GM18507 (cell line): ENCODE measurements at regions not wholly inside any gene's neighbourhood (a gene's known extent, or its start where the extent isn't known, plus 50 kb on each side); places are given as distances from the start of the nearest gene placed in this dataset.

Experiments used
- DNase-seq: peaks from one replicate; pipeline ENCODE4 v3.0.0; 2011; ENCODE audit warnings: low read depth; ENCODE audit not compliant: insufficient read length; ENCODE audit errors: extremely low spot score
- FAIRE-seq: peaks from 2 replicates; lab custom pipeline; 2011; peaks lifted over from hg19 to GRCh38; lab: Jason Lieb, UNC

DNA sequence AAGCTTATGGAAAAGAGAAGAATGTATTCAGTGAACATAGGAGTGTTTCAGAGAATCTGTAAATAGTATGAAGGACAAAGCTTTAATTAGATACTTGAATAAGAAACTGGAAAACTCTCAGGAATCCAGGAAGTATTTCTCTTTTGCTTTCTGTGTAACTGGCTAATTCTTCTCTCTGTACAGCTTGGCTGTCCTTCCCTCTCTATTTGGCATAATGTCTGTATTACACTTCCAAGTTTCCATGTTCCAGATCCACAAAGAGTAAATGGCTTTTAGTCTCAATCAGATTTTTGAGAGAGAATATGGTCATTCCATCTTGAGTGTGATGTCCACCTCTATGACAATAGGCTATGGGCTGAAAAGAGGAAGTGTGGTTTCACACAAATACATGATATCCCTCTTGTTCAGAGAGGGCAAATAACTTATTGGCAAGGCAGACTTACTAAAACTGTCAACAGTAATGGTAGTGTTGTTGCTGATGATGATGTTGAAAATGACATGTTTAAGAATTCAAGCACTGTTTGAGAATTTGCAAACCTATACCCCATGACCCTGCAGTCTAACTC is 129.2 kb upstream of the ERBB4 start:
- FAIRE-seq (peak; percentile 24), DNase-seq (no peak)

DNA sequence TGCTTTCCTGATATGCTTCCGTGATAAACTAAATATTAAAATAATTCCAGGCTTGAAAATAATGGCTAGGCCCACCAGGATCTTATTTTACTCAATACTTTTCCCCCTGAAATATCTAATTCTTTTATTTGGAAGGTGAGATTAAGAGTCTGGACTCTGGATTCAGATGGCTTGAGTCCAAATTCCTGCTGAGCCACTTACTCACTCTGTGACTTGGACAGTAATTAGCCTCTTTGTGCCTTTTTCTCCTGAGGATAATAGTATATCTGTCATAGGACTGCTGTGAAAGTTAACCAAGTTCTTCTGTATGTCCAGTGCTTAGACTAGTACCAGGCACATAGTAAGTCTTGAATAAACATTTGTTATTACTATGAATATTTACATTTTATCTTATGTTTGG is 127.3 kb upstream of the ERBB4 start:
- DNase-seq, result no peak
- no peak for FAIRE-seq

DNA sequence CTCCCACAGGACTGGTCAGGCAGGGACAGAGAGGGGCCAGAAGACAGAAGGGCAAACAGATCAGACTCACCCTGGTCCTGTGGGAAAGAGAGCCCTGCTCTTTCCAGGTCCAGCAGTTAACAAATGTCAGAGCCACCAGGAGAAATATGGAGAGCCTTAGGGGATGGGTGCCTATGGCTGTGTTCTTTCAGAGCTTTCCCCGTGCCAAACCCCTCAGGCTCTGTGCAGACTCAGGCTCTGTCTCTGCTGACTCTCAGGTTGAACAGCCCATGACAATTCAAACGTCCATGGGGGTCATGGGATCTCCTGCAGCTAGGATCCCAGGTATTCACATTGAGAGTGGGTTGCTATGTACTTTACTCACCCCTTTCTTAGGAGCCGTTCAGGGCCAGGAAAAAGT is 120.8 kb upstream of the ERBB4 start:
- FAIRE-seq, result no peak
- no peak for DNase-seq

DNA sequence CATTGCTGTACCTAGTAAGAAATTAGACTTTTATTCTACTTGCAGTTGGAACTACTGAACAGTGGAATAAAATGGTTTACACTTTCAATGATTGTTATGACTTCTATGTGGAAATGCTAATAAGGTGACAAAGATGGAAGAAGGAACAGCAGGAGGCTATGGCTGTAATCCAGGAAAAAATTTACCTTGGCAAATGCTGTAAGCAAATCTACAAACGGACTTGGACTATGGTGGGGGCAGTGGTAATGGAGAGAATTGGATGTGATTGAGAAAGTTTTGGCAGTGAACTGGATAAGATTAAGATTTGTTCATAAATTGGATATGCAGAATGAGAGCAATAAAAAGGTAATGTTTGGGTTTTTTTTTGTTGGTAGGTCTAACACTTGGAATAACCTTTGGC is 111.0 kb upstream of the ERBB4 start:
- FAIRE-seq (no peak), DNase-seq (no peak)

DNA sequence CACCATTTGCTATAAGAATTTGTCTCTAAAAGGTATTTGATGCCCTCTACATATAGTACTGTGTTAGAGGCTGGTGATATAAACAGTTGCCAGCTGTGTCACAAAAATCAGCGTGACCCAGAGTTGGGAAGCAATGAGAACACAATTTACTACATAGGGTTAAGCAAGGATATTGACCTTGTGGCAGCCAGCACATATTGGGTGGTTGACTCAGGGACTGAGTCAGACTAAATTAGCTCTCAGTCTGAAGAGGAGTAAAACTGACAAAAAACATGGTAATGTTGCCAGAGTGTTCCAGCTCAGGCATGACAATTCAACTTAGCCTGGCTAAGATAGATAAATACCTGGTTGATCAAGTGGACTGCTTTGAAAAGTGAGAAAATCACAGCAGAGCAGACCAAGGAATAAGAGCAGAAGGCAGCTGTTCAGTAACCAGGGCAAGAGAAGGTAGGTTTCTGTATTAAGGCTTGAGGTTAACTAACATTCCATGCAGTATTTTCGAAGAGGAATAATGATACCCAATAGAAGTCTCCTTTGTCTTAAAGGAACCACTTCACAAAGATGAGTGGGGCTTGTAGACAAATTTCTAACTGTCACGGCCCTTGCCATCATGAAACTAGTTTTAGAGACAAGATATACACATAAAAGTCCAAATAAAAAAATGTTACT is 108.2 kb upstream of the ERBB4 start:
- DNase-seq, result no peak
- no peak for FAIRE-seq

DNA sequence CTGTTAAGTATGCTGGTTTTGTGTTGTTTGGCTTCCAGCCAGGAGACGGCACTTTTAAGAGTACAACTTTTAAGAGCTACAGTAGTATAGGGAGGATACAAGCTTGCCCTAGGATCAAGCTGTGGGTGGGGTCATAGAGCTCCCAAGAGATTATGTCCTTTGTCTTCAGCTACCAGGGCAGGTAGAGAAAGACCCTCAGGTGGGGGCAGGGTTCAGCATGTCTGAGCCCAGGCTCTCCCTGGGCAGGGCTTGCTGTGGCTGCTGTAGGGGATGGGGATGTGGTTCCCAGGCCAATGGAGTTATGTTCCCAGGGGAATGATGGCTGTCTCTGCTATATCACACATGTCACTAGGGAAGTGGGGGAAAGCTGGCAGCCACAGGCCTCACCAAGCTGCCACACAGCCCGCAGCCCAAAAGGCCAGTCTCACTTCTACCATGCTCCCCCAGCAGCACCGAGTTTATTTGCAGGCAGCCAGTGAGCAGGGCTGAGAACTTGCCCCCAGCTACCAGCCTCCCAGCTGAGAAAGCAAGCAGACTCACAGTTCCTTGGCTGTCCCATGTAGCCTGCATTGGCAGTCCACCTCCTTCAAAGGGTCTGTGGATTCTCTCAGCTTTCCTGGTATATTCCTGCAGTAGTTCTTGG is 105.7 kb upstream of the ERBB4 start:
- no peak for FAIRE-seq

DNA sequence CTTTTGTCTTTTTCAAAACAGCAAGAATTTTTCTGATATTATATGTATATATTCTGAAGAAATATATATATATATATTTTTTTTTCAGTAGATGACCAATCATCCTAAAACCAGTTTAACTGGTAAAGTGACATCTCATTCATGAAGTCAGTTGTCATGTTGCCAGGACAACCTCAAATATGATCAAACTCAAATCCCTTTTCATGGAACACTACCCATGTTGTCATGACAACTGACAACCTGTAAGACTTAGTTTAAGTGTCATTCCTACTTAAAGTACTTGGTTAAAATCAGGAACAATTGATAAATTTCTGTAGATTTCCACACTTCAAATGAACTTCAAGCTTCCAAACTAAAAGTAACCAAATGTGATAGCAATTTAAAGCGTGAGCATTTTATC is 101.8 kb upstream of the ERBB4 start:
- no peak for FAIRE-seq

More for the DNA sequence above, 105.7 kb upstream of the ERBB4 start:
- no peak for DNase-seq

DNA sequence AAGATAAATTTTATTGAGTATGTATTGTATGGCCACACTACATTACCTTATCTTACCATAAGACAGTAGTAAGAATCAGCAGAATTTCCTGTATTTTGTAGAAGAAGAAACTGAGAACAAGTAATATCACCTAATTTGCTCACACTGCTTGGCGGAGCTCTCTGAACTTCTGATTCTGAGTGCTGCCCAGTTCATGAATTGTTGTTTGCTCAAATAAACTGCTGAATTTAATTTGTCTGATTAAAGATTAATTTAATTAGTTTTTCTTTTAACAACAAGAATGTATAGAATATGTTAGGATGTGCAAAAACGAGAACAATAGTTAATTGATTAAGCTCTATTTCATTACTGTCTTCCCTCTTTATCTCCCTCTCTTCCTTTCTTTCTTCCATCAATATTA is 100.1 kb upstream of the ERBB4 start:
- no peak for DNase-seq
- FAIRE-seq, result no peak

More for the DNA sequence above, 101.8 kb upstream of the ERBB4 start:
- no peak for DNase-seq

DNA sequence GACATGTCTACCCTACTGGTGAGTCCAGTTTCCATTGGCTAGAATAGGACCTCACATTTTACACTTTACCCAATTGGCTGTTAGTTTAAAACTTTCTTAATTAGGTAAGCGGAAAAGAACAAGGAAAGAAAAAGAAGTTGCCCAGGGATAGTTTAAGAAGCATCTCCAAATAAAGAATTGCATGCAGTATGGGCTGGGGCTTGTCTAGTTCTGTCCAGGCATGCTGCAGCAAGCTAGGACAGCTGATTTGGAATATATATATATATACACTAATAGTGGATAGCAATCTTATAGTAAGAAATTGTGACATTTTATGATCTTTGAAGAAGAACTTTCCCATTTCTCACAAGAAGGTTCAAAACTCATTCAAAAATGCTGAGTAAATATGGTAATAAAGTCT is 90.0 kb upstream of the ERBB4 start:
- DNase-seq, result no peak
- FAIRE-seq, result no peak

DNA sequence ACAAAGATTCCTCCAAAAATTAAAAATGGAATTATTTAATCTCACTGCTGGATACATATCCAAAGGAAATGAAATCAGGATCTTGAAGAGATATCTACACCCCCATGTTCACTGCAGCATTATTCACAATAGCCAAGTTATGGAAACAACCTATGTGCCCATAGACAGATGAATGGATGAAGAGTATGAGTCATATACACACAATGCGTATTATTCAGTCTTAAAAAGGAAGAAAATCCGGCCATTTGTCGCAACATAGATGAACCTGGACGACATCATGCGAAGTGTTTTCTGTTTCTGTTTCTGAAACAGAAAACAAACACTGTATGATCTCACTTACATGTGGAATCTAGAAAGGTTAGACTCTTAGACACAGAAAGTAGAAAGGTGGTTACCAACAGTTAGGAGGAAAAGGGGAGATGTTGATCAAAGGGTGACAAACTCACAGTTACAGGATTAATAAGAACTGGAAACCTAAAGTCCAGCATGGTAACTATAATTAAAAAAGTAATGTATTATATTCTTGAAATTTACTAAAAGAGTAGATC is 87.8 kb upstream of the ERBB4 start:
- no peak for FAIRE-seq
- no peak for DNase-seq

DNA sequence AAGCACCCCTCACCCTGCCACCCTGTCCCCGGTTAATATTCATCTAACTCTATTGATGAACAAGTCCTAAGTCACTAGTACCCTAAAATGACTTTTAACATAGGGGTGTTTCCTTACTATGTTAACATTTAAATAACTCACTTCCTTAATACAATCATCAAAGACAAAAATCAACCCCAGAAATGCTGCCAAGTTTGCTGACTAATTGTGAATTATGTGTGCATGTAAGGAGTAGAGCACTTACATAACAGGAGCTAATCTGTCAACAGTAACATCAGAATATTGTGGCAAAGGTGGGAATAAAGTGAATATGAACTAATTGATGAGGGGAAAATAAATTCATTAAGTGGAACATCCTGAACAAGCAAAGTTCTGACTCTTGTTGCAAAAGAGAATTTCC is 81.4 kb upstream of the ERBB4 start:
- no peak for DNase-seq
- FAIRE-seq, result no peak

DNA sequence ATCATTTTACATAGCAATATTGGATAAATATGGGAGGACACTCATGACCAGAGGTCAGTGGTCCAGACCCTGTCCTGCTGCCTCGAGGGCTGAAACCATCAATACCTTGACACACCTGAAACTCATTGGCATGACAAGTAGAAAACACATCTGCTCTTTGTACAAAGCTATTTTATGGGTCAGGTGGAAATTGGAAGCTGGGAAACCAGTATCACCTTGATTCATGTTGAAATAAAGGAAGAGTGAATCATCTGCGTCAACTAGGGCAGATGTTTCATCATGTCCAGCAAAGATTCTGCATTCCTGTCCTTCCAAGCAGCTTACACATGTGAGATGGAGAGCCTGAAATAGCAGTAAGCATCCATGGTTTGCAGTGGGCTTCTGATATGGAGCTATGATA is 80.0 kb upstream of the ERBB4 start:
- DNase-seq, result no peak
- FAIRE-seq, result no peak

DNA sequence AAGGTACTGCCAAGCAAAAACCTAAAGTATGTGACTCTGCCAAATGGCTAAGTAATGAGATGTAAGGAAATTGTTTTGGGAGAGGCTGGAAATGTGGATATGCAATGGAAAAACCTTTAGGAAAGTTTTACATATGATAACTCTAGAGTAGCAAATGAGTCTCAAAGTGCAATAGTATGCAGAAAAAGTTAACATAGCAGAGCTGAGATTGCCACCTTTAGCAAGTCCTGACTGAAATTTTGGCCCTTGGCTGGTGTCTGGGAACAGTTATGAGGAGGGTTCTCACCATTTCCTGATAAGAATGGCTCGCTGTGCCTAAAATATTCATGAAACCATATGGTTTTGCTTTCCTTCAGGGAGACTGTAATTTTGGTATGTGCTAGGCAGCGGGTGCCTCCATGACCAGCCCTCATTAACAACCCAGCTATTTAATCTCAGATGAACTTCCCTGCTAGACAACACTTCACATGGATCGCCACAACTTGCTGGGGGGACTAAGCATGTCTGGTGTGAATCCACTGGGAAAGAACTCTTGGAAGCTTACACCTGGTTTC is 72.3 kb upstream of the ERBB4 start:
- no peak for DNase-seq
- FAIRE-seq, result no peak

DNA sequence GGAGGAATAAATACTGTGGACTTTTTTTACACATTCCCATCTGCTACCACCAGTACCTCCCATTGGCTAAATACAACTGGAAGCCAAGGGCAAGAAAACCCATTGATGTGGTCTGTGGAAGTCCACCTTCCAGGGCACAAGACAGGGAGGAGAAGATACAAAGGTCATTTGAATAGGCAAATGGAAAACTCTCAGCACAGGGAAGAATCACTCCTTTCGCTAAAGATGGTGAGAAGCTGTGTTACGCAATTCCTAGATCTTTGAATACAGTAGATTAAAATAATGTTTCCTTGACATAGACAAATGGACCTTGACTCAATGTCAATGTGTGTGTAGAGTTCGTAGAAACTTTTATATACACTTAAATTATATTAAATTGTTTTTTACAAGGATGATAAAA is 70.9 kb upstream of the ERBB4 start:
- DNase-seq (no peak), FAIRE-seq (no peak)

DNA sequence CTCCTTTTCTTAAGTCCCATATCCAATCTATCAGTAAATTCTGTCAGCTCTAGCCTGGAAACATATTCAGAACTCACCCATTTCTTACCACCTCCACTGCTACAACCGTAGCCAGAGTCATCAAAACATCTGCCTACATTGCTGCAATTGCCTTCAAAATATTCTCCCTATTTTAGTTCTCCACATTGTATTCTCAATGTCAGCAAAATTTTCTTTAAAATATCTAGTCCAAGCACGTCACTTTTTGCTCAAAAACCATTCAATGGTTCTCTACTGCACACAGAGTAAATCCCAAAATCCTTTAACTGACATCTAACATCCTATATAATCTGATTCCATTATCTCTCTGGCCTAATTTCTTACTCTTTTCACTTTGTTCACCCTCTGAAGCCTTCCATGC is 68.5 kb upstream of the ERBB4 start:
- DNase-seq (no peak), FAIRE-seq (no peak)

DNA sequence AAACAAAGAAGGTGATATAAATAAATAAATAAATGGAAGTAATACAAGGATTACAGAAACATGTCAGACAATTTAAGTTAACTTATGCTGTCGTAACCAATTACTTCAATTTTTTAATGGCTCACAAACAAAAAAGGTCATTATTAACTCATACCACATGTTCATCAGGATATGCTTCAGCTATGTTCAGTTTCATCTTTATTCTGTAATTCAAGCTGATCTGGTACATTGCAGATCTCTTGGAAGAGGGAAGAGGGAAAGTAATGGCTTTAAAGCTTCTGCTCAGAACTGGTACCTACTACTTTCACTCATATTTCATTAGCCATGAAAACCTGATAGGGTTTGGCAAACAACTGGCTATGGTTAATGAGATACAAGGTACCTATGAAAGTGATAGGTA is 67.6 kb upstream of the ERBB4 start:
- DNase-seq, result no peak
- no peak for FAIRE-seq

DNA sequence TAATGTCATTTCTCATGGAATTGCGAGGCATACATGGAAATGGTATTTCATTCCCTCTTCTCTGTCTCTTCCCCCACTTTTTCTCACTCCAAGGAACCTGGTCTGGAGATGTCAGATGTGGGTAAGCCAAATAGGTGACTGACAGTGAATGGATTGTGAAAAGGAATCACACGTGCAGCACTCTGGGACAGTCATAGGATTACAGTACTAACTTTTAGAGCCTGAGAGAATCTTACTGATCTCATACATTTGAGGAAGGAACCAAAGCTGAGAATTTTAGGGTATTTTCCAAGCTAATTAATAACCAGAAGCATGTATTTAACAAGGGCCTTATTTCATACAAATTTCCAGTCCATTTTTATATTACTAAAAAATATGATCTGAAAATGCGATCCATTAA is 58.1 kb upstream of the ERBB4 start:
- no peak for FAIRE-seq

DNA sequence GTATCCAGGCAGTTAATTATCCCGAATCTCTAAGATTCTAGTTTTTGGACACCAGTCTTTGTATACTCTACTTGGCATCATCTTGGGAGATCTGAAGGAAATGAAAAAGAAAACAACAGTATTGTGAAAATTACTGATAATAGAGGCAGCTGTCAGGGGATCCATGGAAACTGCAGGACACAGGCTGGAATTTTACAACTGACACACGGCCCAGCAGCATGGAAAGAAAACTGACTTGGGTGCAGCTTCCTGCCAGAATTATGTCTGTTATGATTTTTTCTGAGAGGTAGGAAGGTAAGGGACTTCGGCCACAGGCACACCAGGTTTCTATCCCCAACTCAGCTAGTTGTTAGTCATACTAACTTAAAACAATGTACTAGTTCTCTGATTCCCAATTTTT is 57.7 kb upstream of the ERBB4 start:
- FAIRE-seq (no peak), DNase-seq (no peak)

More for the DNA sequence above, 58.1 kb upstream of the ERBB4 start:
- DNase-seq, result no peak

DNA sequence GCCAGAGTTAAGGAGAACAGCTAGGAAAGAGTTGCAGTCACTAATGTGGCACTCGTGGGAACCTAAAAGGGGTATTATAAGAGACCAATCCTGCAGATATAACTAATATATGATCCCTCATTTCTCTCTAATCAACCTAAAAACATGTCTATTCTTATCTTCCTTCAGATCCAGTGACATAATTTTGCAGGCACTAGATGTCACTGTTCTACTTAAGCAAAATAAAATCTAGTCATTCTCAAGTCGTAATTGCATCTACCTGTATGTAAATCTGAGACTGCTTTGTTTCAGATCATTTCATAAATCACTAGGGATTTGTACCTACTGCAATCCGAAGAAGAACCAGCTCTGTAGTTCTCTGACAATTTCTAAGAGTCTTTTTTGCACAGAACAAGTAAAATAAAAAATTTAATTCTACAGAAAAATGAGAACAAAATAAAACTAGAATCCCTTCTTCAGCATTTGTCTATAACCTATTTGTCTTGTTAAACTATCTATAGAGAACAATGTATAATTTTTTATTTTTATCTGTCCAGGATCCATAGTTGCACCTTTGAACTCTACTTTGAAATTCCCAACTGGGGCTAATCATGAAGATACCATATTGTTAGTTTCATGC is 56.5 kb upstream of the ERBB4 start:
- DNase-seq (no peak), FAIRE-seq (peak; percentile 73)

DNA sequence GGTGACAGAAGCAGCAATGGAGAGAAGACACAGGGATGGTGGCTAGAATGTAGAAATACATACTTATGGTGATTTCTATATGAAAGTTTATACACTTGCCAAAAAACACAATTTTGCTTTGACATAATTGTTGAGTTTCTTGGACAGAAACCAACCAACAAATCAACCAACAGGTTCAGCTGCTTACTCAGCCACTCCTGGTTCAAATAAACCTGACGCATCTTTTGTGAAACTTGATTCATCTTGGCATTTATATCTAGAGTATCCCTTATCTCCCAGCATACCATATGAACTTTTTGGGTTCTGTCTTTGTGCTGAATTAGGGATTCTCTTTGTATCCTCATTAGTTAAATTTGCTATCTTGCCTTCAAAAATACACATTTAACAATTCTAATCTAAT is 54.1 kb upstream of the ERBB4 start:
- FAIRE-seq, result peak; percentile 5

More for the DNA sequence above, 54.1 kb upstream of the ERBB4 start:
- no peak for DNase-seq
